IMR-90 (cell line): ENCODE measurements at regions not wholly inside any gene's neighbourhood (a gene's known extent, or its start where the extent isn't known, plus 50 kb on each side); places are given as distances from the start of the nearest gene placed in this dataset.

Experiments used
- ATAC-seq: fragments of 200-7000 bp; cut with Tn5 transposase; 2 replicates; pipeline ENCODE4 v1.9.1; 2020; ENCODE audit warnings: low read depth, mild to moderate bottlenecking, moderate library complexity
- BruUV-seq: library from RNA; stranded (reverse); fragments of 400-500 nt; replicated peaks from 2 replicates; lab custom pipeline; 2021; lab: Mats Ljungman, UMichigan
- CTCF ChIA-PET: fragments of 300-600 bp; formaldehyde crosslinking; extraction: SDS; loops from one replicate; lab custom pipeline; 2021; ENCODE audit warnings: antibody characterized with exemption; lab: Yijun Ruan, JAX
- POLR2A ChIA-PET: fragments of 300-600 bp; sonication (Branson Sonifier 250); formaldehyde crosslinking; loops from one replicate; lab custom pipeline; 2022; ENCODE audit warnings: antibody characterized with exemption; ENCODE audit not compliant: unreplicated experiment; lab: Charles Lee
- DNase-seq: peaks from one replicate; pipeline ENCODE4 v3.0.0; 2013
- H2AFZ ChIP-seq: replicated peaks from 2 replicates; pipeline ENCODE3; 2013; ENCODE audit warnings: low read length, mild to moderate bottlenecking; ENCODE audit not compliant: poor library complexity
- H2AK5ac ChIP-seq: 2 replicates; pipeline ENCODE4 v1.6.1; 2013; ENCODE audit warnings: low read depth, low read length, inconsistent platforms
- H2AK9ac ChIP-seq: replicated peaks from 2 replicates; pipeline ENCODE3; 2013; ENCODE audit warnings: mild to moderate bottlenecking, low read depth, low read length, moderate library complexity; ENCODE audit not compliant: poor library complexity
- H2BK120ac ChIP-seq: 2 replicates; pipeline ENCODE4 v1.6.1; 2013; ENCODE audit warnings: low read depth, low read length, inconsistent platforms
- H2BK15ac ChIP-seq: 3 replicates; pipeline ENCODE4 v1.6.1; 2013; ENCODE audit warnings: low read depth, low read length, inconsistent platforms
- H2BK20ac ChIP-seq: 2 replicates; pipeline ENCODE4 v1.6.1; 2013; ENCODE audit warnings: low read depth, mild to moderate bottlenecking, inconsistent platforms, low read length, moderate library complexity
- H2BK5ac ChIP-seq: 2 replicates; pipeline ENCODE4 v1.6.1; 2013; ENCODE audit warnings: mild to moderate bottlenecking, low read depth, low read length, inconsistent platforms; ENCODE audit not compliant: poor library complexity, severe bottlenecking
- H3K14ac ChIP-seq: replicated peaks from 2 replicates; pipeline ENCODE4 v1.6.1; 2013; ENCODE audit warnings: low read depth, low read length, inconsistent platforms
- H3K18ac ChIP-seq: 2 replicates; pipeline ENCODE4 v1.6.1; 2013; ENCODE audit warnings: low read depth, low read length, control low read depth
- H3K23ac ChIP-seq: 2 replicates; pipeline ENCODE4 v1.6.1; 2013; ENCODE audit warnings: low read depth, low read length, inconsistent platforms
- H3K27ac ChIP-seq: 2 replicates; pipeline ENCODE4 v1.5.1; 2013; ENCODE audit warnings: mild to moderate bottlenecking, control low read depth, low read length; ENCODE audit not compliant: insufficient read depth
- H3K27me3 ChIP-seq: 2 replicates; pipeline ENCODE4 v1.6.1; 2013; ENCODE audit warnings: low read length; ENCODE audit not compliant: control insufficient read depth, insufficient read depth
- H3K36me3 ChIP-seq: 2 replicates; pipeline ENCODE4 v1.6.1; 2013; ENCODE audit warnings: low read length, mixed read lengths; ENCODE audit not compliant: control insufficient read depth, insufficient read depth
- H3K4ac ChIP-seq: 2 replicates; pipeline ENCODE4 v1.6.1; 2013; ENCODE audit warnings: low read depth, low read length, inconsistent platforms
- H3K4me1 ChIP-seq: 2 replicates; pipeline ENCODE4 v1.6.1; 2013; ENCODE audit warnings: low read length, mixed read lengths; ENCODE audit not compliant: control insufficient read depth, insufficient read depth
- H3K4me2 ChIP-seq: 2 replicates; pipeline ENCODE4 v1.6.1; 2013; ENCODE audit warnings: low read depth, mild to moderate bottlenecking, control low read depth, low read length, moderate library complexity
- H3K4me3 ChIP-seq: 2 replicates; pipeline ENCODE4 v1.5.1; 2013; ENCODE audit warnings: low read depth, mild to moderate bottlenecking, control low read depth, low read length, moderate library complexity; ENCODE audit not compliant: insufficient read depth
- H3K56ac ChIP-seq: 2 replicates; pipeline ENCODE4 v1.6.1; 2013; ENCODE audit warnings: low read length, inconsistent platforms; ENCODE audit not compliant: insufficient read depth; ENCODE audit errors: extremely low read depth
- H3K79me1 ChIP-seq, 2 experiments: 2 replicates each; pipeline ENCODE4 v1.6.1; 2013; ENCODE audit warnings: low read length in 2 of 2, inconsistent platforms in 1 of 2, low read depth in 1 of 2
- H3K9ac ChIP-seq: 2 replicates; pipeline ENCODE4 v1.6.1; 2013; ENCODE audit warnings: low read depth, low read length, control low read depth
- H3K9me1 ChIP-seq: 2 replicates; pipeline ENCODE4 v1.6.1; 2013; ENCODE audit warnings: low read length, inconsistent platforms; ENCODE audit not compliant: insufficient read depth
- H3K9me3 ChIP-seq: 2 replicates; pipeline ENCODE4 v1.6.1; 2013; ENCODE audit warnings: low read length; ENCODE audit not compliant: control insufficient read depth, insufficient read depth
- H4K20me1 ChIP-seq: 2 replicates; pipeline ENCODE4 v1.6.1; 2013; ENCODE audit warnings: low read length, inconsistent platforms; ENCODE audit not compliant: insufficient read depth
- H4K5ac ChIP-seq: 2 replicates; pipeline ENCODE4 v1.6.1; 2013; ENCODE audit warnings: mild to moderate bottlenecking, low read depth, low read length, control low read depth
- H4K8ac ChIP-seq, 2 experiments: 2 replicates each; pipeline ENCODE4 v1.6.1; 2013; ENCODE audit warnings: low read depth in 2 of 2, low read length in 2 of 2, control low read depth in 1 of 2, inconsistent platforms in 1 of 2
- H4K91ac ChIP-seq: 2 replicates; pipeline ENCODE4 v1.6.1; 2013; ENCODE audit warnings: low read depth, low read length, inconsistent platforms; ENCODE audit not compliant: insufficient read depth
- BHLHE40 ChIP-seq: fragments of 150-350 bp; IDR thresholded peaks from 2 replicates; pipeline ENCODE4 v1.6.1; 2016; ENCODE audit warnings: mild to moderate bottlenecking, low read depth, low read length
- CEBPB ChIP-seq: IDR thresholded peaks from 2 replicates; pipeline ENCODE4 v1.6.1; 2012; ENCODE audit warnings: low read depth, low read length, improper control_type of control experiment
- CHD1 ChIP-seq: IDR thresholded peaks from 2 replicates; pipeline ENCODE4 v1.6.1; 2012; ENCODE audit warnings: low read depth, low read length, improper control_type of control experiment
- ELK1 ChIP-seq: fragments of 150-350 bp; IDR thresholded peaks from 2 replicates; pipeline ENCODE4 v1.6.1; 2016; ENCODE audit warnings: low read depth, mild to moderate bottlenecking, low read length, moderate library complexity, borderline replicate concordance
- FOS ChIP-seq: fragments of 150-350 bp; IDR thresholded peaks from 2 replicates; pipeline ENCODE4 v1.6.1; 2016; ENCODE audit warnings: low read depth, low read length
- MAFK ChIP-seq: IDR thresholded peaks from 2 replicates; pipeline ENCODE4 v1.6.1; 2012; ENCODE audit warnings: low read depth, low read length, improper control_type of control experiment
- MAZ ChIP-seq: IDR thresholded peaks from 2 replicates; pipeline ENCODE4 v1.6.1; 2012; ENCODE audit warnings: low read depth, mild to moderate bottlenecking, low read length, improper control_type of control experiment, moderate library complexity, borderline replicate concordance
- MXI1 ChIP-seq: IDR thresholded peaks from 2 replicates; pipeline ENCODE4 v1.6.1; 2012; ENCODE audit warnings: low read depth, mild to moderate bottlenecking, low read length, moderate library complexity, borderline replicate concordance
- NFE2L2 ChIP-seq: fragments of 150-350 bp; IDR thresholded peaks from 2 replicates; pipeline ENCODE4 v1.6.1; 2016; ENCODE audit warnings: low read depth, mild to moderate bottlenecking, low read length
- POLR2A ChIP-seq: IDR thresholded peaks from 2 replicates; pipeline ENCODE4 v1.6.1; 2012; ENCODE audit warnings: mild to moderate bottlenecking, low read depth, low read length
- RAD21 ChIP-seq: IDR thresholded peaks from 2 replicates; pipeline ENCODE4 v1.6.1; 2012; ENCODE audit warnings: low read length, improper control_type of control experiment
- RCOR1 ChIP-seq: IDR thresholded peaks from 2 replicates; pipeline ENCODE4 v1.6.1; 2012; ENCODE audit warnings: mild to moderate bottlenecking, low read length, improper control_type of control experiment; ENCODE audit not compliant: insufficient replicate concordance
- RFX5 ChIP-seq: IDR thresholded peaks from 2 replicates; pipeline ENCODE4 v1.8.0; 2012; ENCODE audit warnings: low read depth, mild to moderate bottlenecking, low read length, moderate library complexity
- SMC3 ChIP-seq: fragments of 150-350 bp; IDR thresholded peaks from 2 replicates; pipeline ENCODE4 v1.6.1; 2016; ENCODE audit warnings: low read depth, mild to moderate bottlenecking, antibody characterized with exemption, low read length, moderate library complexity
- WGBS, 2 experiments: methylation state at CpG; one replicate each; pipeline versions ENCODE4 v1.1.5 to v1.1.7; 2013; ENCODE audit warnings: missing lambda C conversion rate in 2 of 2; ENCODE audit not compliant: insufficient read length in 1 of 2; ENCODE audit errors: extremely low coverage in 2 of 2; 5-methylcytosine and 5-hydroxymethylcytosine counted together
- dilution Hi-C: fragments of 300-500 bp; cut with HindIII; formaldehyde crosslinking; loops from one replicate; pipeline ENCODE4 v1.14.3; 2018; ENCODE audit warnings: low sequenced_read_pairs; ENCODE audit not compliant: unreplicated experiment
- in situ Hi-C: fragments of 300-500 bp; cut with MboI; formaldehyde crosslinking; loops from 3 replicates; pipeline ENCODE4 v1.14.3; 2019; ENCODE audit warnings: low sequenced_read_pairs, inconsistent platforms, mixed read lengths
- intact Hi-C: fragments of 100-400 bp; cut with micrococcal nuclease; formaldehyde crosslinking; loops from 2 replicates; pipeline ENCODE4 v1.10.0; 2022
- TF ChIP-seq, protein P1 (sequence below): fragments of 150-350 bp; IDR thresholded peaks from 2 replicates; pipeline ENCODE4 v1.6.1; 2017; ENCODE audit warnings: mild to moderate bottlenecking, antibody characterized with exemption, low read length, low read depth
- TF ChIP-seq, protein P2 (sequence below): conservative IDR thresholded peaks from 2 replicates; pipeline ENCODE4 v1.5.1; 2012; ENCODE audit warnings: mild to moderate bottlenecking, low read depth, low read length, improper control_type of control experiment

DNA sequence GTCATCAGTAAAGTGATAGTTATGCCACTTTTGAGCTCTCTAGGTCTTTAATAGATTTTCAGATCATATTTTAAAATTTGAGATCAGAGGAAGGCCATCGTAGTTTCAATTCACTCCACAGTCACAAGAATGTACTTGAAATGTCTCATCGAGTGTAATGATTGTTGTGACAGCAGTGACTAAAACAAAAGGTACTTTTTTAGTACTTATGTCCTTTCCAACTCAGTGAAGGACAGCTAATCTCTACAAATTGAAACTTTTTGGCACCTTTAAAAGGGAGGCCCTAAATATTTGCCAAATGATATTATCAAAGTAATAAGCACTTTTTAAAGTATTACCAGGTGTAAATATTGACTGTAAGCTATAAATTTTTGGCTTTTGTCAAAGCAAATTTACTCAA lies 702.9 kb upstream of the GRM3 start:
- Histone ChIP-seq H3K4ac (no peak overlapping the region), H3K27ac (no peak overlapping the region), H2AK5ac (no peak overlapping the region), H3K23ac (no peak overlapping the region), H2BK120ac (no peak overlapping the region), H3K9ac (no peak overlapping the region), H3K27me3 (no peaks in the 10 kb centered on the region), H4K8ac (no peak overlapping the region), H3K79me1 (no peaks in the 10 kb centered on the region), H3K18ac (no peak overlapping the region), H2BK5ac (no peak overlapping the region), H3K36me3 (no peaks in the 10 kb centered on the region), H3K4me2 (no peak overlapping the region), H3K14ac (no peak overlapping the region), H4K91ac (no peak overlapping the region), H3K4me3 (no peak overlapping the region), H3K56ac (no peak overlapping the region), H2AK9ac (no peak overlapping the region), H2BK20ac (no peak overlapping the region), H4K5ac (no peak overlapping the region), H2BK15ac (no peak overlapping the region), H3K9me1 (no peaks in the 10 kb centered on the region), H3K9me3 (0 out of 2 replicates have a peak, but pooled peaks cover 3% of the 10 kb centered on the region), H4K20me1 (no peaks in the 10 kb centered on the region), H3K4me1 (no peaks in the 10 kb centered on the region), H2AFZ (no peak overlapping the region)
- no TSS peak for BruUV-seq
- no CpG with 5 or more reads among the region's 2 CpGs for whole genome bisulfite sequencing, 2 experiments
- CTCF ChIA-PET = no interaction called here
- DNase-seq (no peak), ATAC-seq (no peak)
- dilution Hi-C loops (no loop called here), in situ Hi-C loops (no loop called here), intact Hi-C loops (no loop called here)
- POLR2A ChIA-PET = no interaction called here
- no peak for TF ChIP-seq MAZ
- TF ChIP-seq SMC3 = no peak
- TF ChIP-seq, protein P1, sequence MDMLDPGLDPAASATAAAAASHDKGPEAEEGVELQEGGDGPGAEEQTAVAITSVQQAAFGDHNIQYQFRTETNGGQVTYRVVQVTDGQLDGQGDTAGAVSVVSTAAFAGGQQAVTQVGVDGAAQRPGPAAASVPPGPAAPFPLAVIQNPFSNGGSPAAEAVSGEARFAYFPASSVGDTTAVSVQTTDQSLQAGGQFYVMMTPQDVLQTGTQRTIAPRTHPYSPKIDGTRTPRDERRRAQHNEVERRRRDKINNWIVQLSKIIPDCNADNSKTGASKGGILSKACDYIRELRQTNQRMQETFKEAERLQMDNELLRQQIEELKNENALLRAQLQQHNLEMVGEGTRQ = no peak
- no peak for TF ChIP-seq CHD1
- TF ChIP-seq NFE2L2 = no peak
- no peak for TF ChIP-seq RCOR1
- no peak for TF ChIP-seq RAD21
- no peak for TF ChIP-seq RFX5
- no peak for TF ChIP-seq CEBPB
- no peak for TF ChIP-seq FOS
- TF ChIP-seq MXI1 = no peak
- TF ChIP-seq ELK1 = no peak
- TF ChIP-seq BHLHE40 = no peak
- TF ChIP-seq, protein P2, sequence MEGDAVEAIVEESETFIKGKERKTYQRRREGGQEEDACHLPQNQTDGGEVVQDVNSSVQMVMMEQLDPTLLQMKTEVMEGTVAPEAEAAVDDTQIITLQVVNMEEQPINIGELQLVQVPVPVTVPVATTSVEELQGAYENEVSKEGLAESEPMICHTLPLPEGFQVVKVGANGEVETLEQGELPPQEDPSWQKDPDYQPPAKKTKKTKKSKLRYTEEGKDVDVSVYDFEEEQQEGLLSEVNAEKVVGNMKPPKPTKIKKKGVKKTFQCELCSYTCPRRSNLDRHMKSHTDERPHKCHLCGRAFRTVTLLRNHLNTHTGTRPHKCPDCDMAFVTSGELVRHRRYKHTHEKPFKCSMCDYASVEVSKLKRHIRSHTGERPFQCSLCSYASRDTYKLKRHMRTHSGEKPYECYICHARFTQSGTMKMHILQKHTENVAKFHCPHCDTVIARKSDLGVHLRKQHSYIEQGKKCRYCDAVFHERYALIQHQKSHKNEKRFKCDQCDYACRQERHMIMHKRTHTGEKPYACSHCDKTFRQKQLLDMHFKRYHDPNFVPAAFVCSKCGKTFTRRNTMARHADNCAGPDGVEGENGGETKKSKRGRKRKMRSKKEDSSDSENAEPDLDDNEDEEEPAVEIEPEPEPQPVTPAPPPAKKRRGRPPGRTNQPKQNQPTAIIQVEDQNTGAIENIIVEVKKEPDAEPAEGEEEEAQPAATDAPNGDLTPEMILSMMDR = no peak
- TF ChIP-seq POLR2A = no peak
- no peak for TF ChIP-seq MAFK
